BJ (cell line): ENCODE measurements at regions not wholly inside any gene's neighbourhood (a gene's known extent, or its start where the extent isn't known, plus 50 kb on each side); places are given as distances from the start of the nearest gene placed in this dataset.

Source experiments
- CTCF ChIA-PET: fragments of 350-600 bp; formaldehyde crosslinking; extraction: SDS; loops from one replicate; lab custom pipeline; 2021; ENCODE audit warnings: antibody characterized with exemption, inconsistent platforms; lab: Yijun Ruan, JAX
- POLR2A ChIA-PET: fragments of 300-600 bp; sonication (Branson Sonifier 250); formaldehyde crosslinking; extraction: SDS; loops from one replicate; lab custom pipeline; 2021; ENCODE audit warnings: antibody characterized with exemption; lab: Charles Lee
- DNase-seq: peaks from one replicate; pipeline ENCODE4 v3.0.0-alpha.2; 2011; ENCODE audit warnings: low read depth
- H3K27me3 ChIP-seq: 2 replicates; pipeline ENCODE4 v1.6.0; 2011; ENCODE audit warnings: low read length; ENCODE audit not compliant: control insufficient read depth, insufficient read depth
- H3K36me3 ChIP-seq: 2 replicates; pipeline ENCODE4 v1.5.1; 2011; ENCODE audit warnings: low read length; ENCODE audit not compliant: control insufficient read depth, insufficient read depth
- H3K4me3 ChIP-seq: 2 replicates; pipeline ENCODE4 v1.5.1; 2011; ENCODE audit warnings: low read depth, mild to moderate bottlenecking, control low read depth, low read length
- TF ChIP-seq, protein P1 (sequence below): IDR thresholded peaks from 2 replicates; pipeline ENCODE4 v1.5.1; 2011; ENCODE audit warnings: low read depth, mild to moderate bottlenecking, control low read depth, inconsistent platforms, low read length, moderate library complexity; ENCODE audit not compliant: insufficient read depth

DNA sequence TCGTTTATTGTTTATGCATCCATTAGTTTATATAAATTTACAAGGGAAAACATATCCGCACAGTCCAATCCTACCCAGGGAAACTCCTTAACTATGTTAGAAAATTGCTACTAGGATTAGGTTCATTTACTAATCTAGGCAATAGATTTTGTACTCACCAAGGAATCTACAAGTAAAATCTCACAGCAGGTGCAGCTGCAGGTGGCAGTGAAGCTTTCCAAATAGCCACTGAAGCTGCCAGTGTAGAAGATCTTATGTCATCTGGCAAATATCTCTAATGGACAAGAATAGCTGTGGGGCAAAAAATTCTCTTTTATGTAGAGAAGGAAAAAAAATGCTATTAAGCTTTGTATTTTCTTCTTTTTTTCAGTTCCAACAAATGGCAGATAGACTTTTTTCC, 963.4 kb upstream of the ADGRL4 start:
- no peaks in the 10 kb centered on the region for H3K36me3 ChIP-seq
- ChIA-PET POLR2A (no interaction called here), CTCF (no interaction called here)
- no peak overlapping the region for H3K4me3 ChIP-seq
- no peaks in the 10 kb centered on the region for H3K27me3 ChIP-seq
- TF ChIP-seq, protein P1, sequence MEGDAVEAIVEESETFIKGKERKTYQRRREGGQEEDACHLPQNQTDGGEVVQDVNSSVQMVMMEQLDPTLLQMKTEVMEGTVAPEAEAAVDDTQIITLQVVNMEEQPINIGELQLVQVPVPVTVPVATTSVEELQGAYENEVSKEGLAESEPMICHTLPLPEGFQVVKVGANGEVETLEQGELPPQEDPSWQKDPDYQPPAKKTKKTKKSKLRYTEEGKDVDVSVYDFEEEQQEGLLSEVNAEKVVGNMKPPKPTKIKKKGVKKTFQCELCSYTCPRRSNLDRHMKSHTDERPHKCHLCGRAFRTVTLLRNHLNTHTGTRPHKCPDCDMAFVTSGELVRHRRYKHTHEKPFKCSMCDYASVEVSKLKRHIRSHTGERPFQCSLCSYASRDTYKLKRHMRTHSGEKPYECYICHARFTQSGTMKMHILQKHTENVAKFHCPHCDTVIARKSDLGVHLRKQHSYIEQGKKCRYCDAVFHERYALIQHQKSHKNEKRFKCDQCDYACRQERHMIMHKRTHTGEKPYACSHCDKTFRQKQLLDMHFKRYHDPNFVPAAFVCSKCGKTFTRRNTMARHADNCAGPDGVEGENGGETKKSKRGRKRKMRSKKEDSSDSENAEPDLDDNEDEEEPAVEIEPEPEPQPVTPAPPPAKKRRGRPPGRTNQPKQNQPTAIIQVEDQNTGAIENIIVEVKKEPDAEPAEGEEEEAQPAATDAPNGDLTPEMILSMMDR = no peak
- DNase-seq = no peak

- H3K27me3 ChIP-seq = no peaks in the 10 kb centered on the region
- no peaks in the 10 kb centered on the region for H3K36me3 ChIP-seq
- POLR2A ChIA-PET = no interaction called here
- no peak overlapping the region for H3K4me3 ChIP-seq
- CTCF ChIA-PET = interaction anchor here (1.0 kb wide), 1 partner anchor 10 kb away, joined by 4 read pairs; no protein-coding TSS in a partner anchor
- TF ChIP-seq, protein P1 = no peak
- no peak for DNase-seq
These were observed 959.9 kb upstream of the ADGRL4 start for GRCh38 chr1:79966438-79966837.

DNA sequence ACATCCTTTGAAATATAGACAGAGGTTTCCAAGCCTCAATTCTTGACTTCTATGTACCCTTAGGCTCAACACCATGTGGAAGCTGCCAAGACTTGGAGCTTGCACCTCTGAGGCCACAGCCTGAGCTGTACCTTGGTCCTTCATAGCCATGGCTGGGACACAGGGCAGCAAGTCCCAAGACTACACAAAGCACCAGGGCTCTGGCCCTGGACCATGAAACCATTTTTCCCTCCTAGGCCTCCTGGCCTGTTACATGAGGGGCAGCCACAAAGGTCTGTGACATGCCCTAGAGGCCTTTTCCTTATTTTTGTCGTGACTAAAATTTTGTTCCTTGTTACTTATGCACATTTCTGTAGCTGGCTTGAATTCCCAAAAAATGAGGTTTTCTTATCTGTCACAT, 953.1 kb upstream of the ADGRL4 start:
- no peak for DNase-seq
- CTCF ChIA-PET = no interaction called here

DNA sequence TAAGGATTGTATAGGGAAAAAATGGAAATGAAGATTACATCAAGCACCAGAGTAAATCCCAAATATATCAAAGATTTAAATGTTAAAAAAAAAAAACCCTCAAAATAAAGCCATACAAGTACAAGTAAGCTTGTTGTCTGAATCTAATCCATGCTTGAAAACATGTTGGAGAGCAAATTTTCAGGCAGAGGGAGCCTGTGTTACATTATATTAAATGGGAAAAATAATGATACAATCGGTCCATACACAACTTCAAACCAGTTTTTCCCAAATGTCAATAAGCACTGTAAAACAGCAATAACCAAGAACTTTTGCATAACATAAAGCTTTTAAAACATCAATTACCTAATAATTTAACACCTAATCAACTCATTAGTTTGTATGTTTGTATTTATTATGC, 949.4 kb upstream of the ADGRL4 start:
- TF ChIP-seq, protein P1 = no peak
- ChIA-PET CTCF (interaction anchor here (0.6 kb wide), 1 partner anchor 231 kb away, joined by 3 read pairs; no protein-coding TSS in a partner anchor), POLR2A (no interaction called here)
- no peak overlapping the region for H3K4me3 ChIP-seq
- no peaks in the 10 kb centered on the region for H3K36me3 ChIP-seq
- no peaks in the 10 kb centered on the region for H3K27me3 ChIP-seq
- no peak for DNase-seq

More for the DNA sequence above, 953.1 kb upstream of the ADGRL4 start:
- Histone ChIP-seq H3K4me3 (no peak overlapping the region), H3K27me3 (no peaks in the 10 kb centered on the region), H3K36me3 (no peaks in the 10 kb centered on the region)
- TF ChIP-seq, protein P1 = no peak
- POLR2A ChIA-PET = no interaction called here

DNA sequence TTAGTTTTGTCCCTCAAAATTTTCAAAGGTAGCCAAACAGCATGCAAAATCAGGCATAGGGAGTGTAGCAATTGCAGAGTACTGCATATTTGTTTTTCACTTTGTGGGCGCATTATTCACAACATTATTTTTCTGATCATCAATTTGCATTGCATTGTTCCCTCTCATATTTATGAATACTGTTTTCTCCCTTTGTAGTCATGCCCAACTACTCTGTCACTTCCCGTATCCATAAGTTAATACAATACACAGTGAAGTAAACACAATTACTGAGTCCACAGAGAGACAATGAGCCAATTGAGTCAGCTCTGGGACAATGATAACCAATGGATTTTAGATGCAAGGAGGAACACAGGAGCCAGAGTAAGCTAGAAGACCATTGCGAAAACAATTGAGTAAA, 944.0 kb upstream of the ADGRL4 start:
- ChIA-PET CTCF (no interaction called here), POLR2A (no interaction called here)
- TF ChIP-seq, protein P1 = no peak
- no peak overlapping the region for H3K4me3 ChIP-seq
- no peak for DNase-seq
- H3K36me3 ChIP-seq = no peaks in the 10 kb centered on the region
- H3K27me3 ChIP-seq = no peaks in the 10 kb centered on the region
